ENCODE measurements at regions not wholly inside any gene's neighbourhood (a gene's known extent, or its start where the extent isn't known, plus 50 kb on each side); places are given as distances from the start of the nearest gene placed in this dataset.

DNA sequence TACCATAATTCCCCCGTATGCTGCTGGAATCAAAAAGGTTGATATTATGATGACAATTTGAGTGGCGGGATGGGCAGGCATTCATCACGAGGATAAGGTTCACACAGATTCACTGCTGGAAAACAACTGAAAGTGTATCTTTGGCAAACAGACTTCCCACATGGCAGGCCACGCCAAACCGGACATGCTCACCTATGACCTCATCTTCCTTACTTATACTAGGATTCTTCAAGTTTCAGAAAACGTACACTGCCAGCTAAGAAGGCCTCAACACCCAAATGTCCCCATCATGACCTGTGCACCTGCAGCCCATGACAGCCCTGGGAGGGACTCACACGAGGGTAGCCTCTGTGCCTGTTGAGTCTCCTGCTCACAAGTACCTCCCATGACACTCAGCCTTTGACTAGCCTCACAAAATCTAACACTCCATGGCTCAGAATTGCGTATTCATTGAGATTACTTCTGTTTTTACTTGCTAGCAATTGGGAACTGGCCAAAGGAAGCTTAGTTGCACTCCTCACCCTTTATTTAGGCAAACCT, 259.0 kb upstream of the GHITM start:
- no peak for TF ChIP-seq ZFX (IDR thresholded peaks at IDR 0.05)
- TF ChIP-seq, protein P1, sequence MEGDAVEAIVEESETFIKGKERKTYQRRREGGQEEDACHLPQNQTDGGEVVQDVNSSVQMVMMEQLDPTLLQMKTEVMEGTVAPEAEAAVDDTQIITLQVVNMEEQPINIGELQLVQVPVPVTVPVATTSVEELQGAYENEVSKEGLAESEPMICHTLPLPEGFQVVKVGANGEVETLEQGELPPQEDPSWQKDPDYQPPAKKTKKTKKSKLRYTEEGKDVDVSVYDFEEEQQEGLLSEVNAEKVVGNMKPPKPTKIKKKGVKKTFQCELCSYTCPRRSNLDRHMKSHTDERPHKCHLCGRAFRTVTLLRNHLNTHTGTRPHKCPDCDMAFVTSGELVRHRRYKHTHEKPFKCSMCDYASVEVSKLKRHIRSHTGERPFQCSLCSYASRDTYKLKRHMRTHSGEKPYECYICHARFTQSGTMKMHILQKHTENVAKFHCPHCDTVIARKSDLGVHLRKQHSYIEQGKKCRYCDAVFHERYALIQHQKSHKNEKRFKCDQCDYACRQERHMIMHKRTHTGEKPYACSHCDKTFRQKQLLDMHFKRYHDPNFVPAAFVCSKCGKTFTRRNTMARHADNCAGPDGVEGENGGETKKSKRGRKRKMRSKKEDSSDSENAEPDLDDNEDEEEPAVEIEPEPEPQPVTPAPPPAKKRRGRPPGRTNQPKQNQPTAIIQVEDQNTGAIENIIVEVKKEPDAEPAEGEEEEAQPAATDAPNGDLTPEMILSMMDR (conservative IDR thresholded peaks at IDR 0.05), result no peak

DNA sequence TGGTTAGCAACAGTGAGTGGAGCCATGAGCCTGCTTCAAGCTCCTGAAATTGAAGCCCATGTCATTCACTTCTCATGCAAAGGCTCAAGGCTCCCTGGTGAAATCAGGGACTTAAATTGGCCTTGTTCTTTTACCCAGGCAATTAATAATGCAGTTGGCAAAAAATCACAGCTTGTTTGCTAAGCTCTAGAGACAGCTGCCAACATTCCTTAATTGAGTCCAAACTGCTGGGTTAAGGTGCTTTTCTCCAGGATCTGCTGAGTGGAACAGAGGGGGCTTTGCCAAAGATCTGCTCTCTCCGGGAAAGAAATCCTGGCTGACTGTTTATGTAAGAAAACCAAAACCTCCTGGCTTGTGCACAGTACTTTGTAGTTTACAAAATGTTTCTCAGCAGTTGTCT, 257.6 kb upstream of the GHITM start:
- H3K27ac ChIP-seq, result peak overlapping the region; percentile 50; the same call in 1 of the 2 replicates
- TF ChIP-seq, protein P1 (conservative IDR thresholded peaks at IDR 0.05), result no peak
- no peak for TF ChIP-seq ZFX (IDR thresholded peaks at IDR 0.05)

More for the DNA sequence above, 259.0 kb upstream of the GHITM start:
- peak overlapping the region; percentile 50; the same call in 1 of the 2 replicates for H3K27ac ChIP-seq

DNA sequence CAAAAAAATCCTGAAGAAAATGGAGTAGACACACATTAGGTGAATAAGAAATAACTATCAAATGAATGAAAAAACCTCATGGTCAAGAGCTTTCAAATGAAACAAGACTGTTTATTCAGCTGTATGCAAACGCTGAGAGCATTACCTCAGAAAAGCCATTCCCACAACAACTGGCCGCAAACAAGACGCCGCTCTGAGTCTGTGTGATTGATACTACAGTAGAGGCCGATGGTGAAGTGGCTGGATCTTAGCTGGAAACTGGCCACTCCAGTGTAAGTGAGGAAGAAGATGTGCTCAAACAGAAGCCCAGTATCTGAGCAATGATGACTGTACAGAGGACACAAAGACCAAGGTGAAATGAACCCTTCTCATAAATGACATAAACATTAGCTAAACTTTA, 252.4 kb upstream of the GHITM start:
- no peak overlapping the region for H3K27ac ChIP-seq
- TF ChIP-seq, protein P1 (conservative IDR thresholded peaks at IDR 0.05), result no peak
- TF ChIP-seq ZFX (IDR thresholded peaks at IDR 0.05), result no peak

DNA sequence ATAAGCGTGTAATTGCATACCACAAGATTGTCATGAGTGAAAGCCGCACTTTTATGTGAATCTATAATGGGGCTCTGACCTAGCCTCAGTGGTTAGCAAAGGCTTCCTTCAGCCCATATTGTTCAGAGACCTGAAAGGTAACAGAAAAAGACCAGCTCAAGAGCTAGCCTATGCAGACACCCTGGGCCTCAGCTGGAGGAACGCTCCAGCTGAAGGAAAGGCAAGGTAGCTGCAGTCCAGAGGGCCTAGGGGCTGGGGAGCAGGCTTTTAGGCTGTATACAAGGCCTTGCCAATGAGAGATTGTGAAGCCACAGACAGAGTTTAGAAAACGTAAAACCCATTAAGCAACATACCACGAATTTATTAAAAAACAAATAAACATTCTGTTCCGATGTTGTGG, 246.6 kb upstream of the GHITM start:
- no peak overlapping the region for H3K27ac ChIP-seq
- TF ChIP-seq, protein P1 (conservative IDR thresholded peaks at IDR 0.05), result no peak
- no peak for TF ChIP-seq ZFX (IDR thresholded peaks at IDR 0.05)

DNA sequence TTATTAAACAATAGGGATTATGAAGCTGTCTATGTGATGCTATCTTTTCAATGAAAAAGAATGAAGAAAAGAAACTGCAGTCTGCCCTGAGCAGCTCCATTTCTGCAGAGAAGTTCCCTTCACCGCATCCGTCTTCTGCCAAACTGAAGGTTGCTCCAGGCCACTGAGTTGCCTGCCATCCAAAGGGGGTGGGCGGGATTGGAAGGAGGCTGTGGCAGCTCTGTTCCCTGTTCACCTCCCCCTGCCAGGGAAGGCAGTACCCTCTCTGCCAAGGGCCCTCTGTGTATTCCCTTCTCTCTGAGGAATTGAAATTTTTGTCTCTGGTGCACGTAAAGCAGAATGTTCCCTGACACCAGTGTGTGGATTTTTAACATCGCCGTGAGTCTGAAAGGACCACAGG, 243.1 kb upstream of the GHITM start:
- no peak for TF ChIP-seq ZFX (IDR thresholded peaks at IDR 0.05)
- TF ChIP-seq, protein P1 (conservative IDR thresholded peaks at IDR 0.05), result no peak

DNA sequence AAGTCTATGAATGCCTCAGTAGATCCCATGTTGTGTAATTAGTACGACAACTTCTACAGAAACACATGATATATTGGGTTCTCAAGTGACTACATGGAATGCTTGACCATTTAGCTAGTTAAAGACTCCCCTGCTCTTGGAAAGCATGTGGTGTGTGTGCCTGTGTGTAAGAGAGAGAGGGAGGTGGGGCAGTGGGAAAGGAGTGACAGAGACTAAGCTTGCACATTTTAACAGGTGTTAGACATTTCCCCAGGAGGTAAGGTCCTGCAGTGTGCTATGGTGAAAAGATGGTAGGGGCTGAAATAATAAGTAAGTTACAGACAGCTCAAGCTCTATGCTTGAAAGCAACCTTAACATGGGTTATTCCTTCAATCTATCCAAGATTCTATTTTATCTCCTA, 241.7 kb upstream of the GHITM start:
- no peak overlapping the region for H3K27ac ChIP-seq
- TF ChIP-seq, protein P1 (conservative IDR thresholded peaks at IDR 0.05), result no peak
- no peak for TF ChIP-seq ZFX (IDR thresholded peaks at IDR 0.05)

More for the DNA sequence above, 243.1 kb upstream of the GHITM start:
- no peak overlapping the region for H3K27ac ChIP-seq

DNA sequence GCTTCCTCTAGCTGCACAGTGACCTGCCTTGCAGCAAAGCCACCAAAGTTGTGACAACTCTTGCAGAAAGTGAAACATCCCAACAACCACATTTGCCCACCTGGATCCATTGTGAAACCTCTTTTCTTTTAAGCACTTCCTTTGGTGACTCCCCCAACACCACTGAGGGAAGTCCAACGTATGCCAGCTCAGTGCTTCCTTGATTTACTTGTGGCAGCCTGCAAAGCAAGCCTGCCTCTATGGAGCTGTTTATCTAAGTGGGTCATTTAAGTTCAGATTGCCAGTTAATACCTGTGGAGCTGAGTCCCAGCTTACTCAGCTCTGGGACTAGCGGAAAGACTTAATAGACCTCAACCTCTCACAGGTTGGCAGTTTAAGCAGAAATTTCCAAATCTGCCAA, 230.8 kb upstream of the GHITM start:
- H3K27ac ChIP-seq, result no peak overlapping the region
- TF ChIP-seq ZFX (IDR thresholded peaks at IDR 0.05), result no peak
- TF ChIP-seq, protein P1 (conservative IDR thresholded peaks at IDR 0.05), result no peak

All from C4-2B (cell line).